ENCODE measurements at regions not wholly inside any gene's neighbourhood (a gene's known extent, or its start where the extent isn't known, plus 50 kb on each side); places are given as distances from the start of the nearest gene placed in this dataset.

DNA sequence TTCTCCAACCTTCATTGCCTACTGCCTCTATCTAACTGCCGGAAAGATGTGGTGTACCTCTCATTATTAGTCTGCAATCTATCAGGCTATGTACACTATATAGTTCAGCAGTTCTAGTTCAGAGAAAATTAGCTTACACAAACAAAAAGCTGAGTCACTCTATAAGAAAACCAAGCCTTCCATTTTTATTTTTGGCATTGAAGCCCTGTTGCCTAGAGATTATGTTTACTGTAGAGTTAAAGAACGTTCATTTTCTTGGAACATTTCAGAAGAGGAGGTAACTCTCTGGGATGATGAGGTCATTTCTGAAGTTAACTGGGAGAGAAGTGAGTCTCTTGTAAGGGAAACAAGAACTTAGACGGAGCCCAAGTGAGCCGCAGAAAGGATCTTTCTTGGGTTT lies 133.5 kb downstream of the FAM124B start:
- Histone ChIP-seq H3K4me2 (ENCODE audit: low read length) (no peak overlapping the region), H3K4me3 (ENCODE audit: low read depth, low read length, poor library complexity, severe bottlenecking) (no peak overlapping the region), H3K9me2 (ENCODE audit: insufficient read depth, low read length) (no peaks in the 10 kb centered on the region), H3K4me1 (ENCODE audit: insufficient read depth, low read length, poor library complexity, severe bottlenecking) (no peaks in the 10 kb centered on the region), H4K20me1 (ENCODE audit: insufficient read depth, low read length) (no peaks in the 10 kb centered on the region), H3K27ac (ENCODE audit: low read depth, low read length, poor library complexity, severe bottlenecking) (no peak overlapping the region), H2AFZ (ENCODE audit: low read length) (no peak overlapping the region), H3K79me2 (ENCODE audit: insufficient read depth, low read depth, low read length) (no peaks in the 10 kb centered on the region), H3K9me3 (ENCODE audit: low read length) (no peaks in the 10 kb centered on the region), H3K36me3 (ENCODE audit: insufficient read depth, low read length) (no peaks in the 10 kb centered on the region)
- no TSS peak for BruUV-seq (replicated peaks)
- intact Hi-C loops (cut with micrococcal nuclease; ENCODE audit: unreplicated experiment): no loop called here
- DNase-seq (ENCODE audit: low spot score): no peak
- POLR2A ChIA-PET: interaction anchor here (0.6 kb wide), 1 partner anchor 383 kb away, joined by 3 read pairs; no protein-coding TSS in a partner anchor
- CTCF ChIA-PET (ENCODE audit: unreplicated experiment): no interaction called here
- TF ChIP-seq CTCF (conservative IDR thresholded peaks at IDR 0.05; ENCODE audit: low read length) (no peak), EZH2phosphoT487 (IDR thresholded peaks at IDR 0.05; ENCODE audit: borderline replicate concordance, low read depth, low read length) (no peak)

- intact Hi-C loops (cut with micrococcal nuclease; ENCODE audit: unreplicated experiment): no loop called here
Measured at GRCh38 chr2:224264259-224264658, 137.6 kb downstream of the FAM124B start.

More at GRCh38 chr2:224264259-224264658, 137.6 kb downstream of the FAM124B start:
- CTCF ChIA-PET (ENCODE audit: unreplicated experiment): no interaction called here
- Histone ChIP-seq H3K4me2 (ENCODE audit: low read length) (no peak overlapping the region), H3K36me3 (ENCODE audit: insufficient read depth, low read length) (no peaks in the 10 kb centered on the region), H4K20me1 (ENCODE audit: insufficient read depth, low read length) (no peaks in the 10 kb centered on the region), H3K4me3 (ENCODE audit: low read depth, low read length, poor library complexity, severe bottlenecking) (no peak overlapping the region), H3K4me1 (ENCODE audit: insufficient read depth, low read length, poor library complexity, severe bottlenecking) (no peaks in the 10 kb centered on the region), H3K27ac (ENCODE audit: low read depth, low read length, poor library complexity, severe bottlenecking) (no peak overlapping the region), H2AFZ (ENCODE audit: low read length) (no peak overlapping the region), H3K9me2 (ENCODE audit: insufficient read depth, low read length) (no peaks in the 10 kb centered on the region), H3K9me3 (ENCODE audit: low read length) (no peaks in the 10 kb centered on the region), H3K79me2 (ENCODE audit: insufficient read depth, low read depth, low read length) (no peaks in the 10 kb centered on the region)
- POLR2A ChIA-PET: no interaction called here
- TF ChIP-seq EZH2phosphoT487 (IDR thresholded peaks at IDR 0.05; ENCODE audit: borderline replicate concordance, low read depth, low read length) (no peak), CTCF (conservative IDR thresholded peaks at IDR 0.05; ENCODE audit: low read length) (no peak)
- BruUV-seq (replicated peaks): no TSS peak
- no peak for DNase-seq (ENCODE audit: low spot score)

Measured in OCI-LY7 (cell line).